HCT116 (cell line): ENCODE measurements at regions not wholly inside any gene's neighbourhood (a gene's known extent, or its start where the extent isn't known, plus 50 kb on each side); places are given as distances from the start of the nearest gene placed in this dataset.

Source experiments
- CEBPB ChIP-seq: IDR thresholded peaks from 2 replicates; pipeline ENCODE4 v1.6.1; 2012; ENCODE audit warnings: low read depth
- CTCF ChIP-seq, 3 experiments: fragments of 200-600 bp in 1 of 3; sonication (generic) in 1 of 3; IDR thresholded peaks in 2 of 3; conservative IDR thresholded peaks in 1 of 3; 2 replicates each; pipeline ENCODE4 v1.5.1; 2012 to 2017; ENCODE audit warnings: low read depth in 2 of 3, low read length in 2 of 3, antibody characterized with exemption in 1 of 3, borderline replicate concordance in 1 of 3, control low read depth in 1 of 3, mild to moderate bottlenecking in 1 of 3, mixed read lengths in 1 of 3, mixed run types in 1 of 3, moderate library complexity in 1 of 3; ENCODE audit not compliant: insufficient read depth in 1 of 3
- JUND ChIP-seq: IDR thresholded peaks from 2 replicates; pipeline ENCODE4 v1.6.1; 2012
- MAX ChIP-seq: IDR thresholded peaks from 2 replicates; pipeline ENCODE4 v1.6.1; 2012

- no peak for TF ChIP-seq MAX
- no peak for TF ChIP-seq JUND
- no peak for TF ChIP-seq CTCF (IDR thresholded peaks at IDR 0.05 in 2 of 3, conservative IDR thresholded peaks at IDR 0.05 in 1 of 3; ENCODE audit: borderline replicate concordance in 1 of 3, insufficient read depth in 1 of 3, low read depth in 2 of 3, low read length in 2 of 3)
- no peak for TF ChIP-seq CEBPB
Observed at GRCh38 chr5:158552241-158552640, 547.5 kb downstream of the EBF1 start.
